ENCODE measurements at regions not wholly inside any gene's neighbourhood (a gene's known extent, or its start where the extent isn't known, plus 50 kb on each side); places are given as distances from the start of the nearest gene placed in this dataset.

DNA sequence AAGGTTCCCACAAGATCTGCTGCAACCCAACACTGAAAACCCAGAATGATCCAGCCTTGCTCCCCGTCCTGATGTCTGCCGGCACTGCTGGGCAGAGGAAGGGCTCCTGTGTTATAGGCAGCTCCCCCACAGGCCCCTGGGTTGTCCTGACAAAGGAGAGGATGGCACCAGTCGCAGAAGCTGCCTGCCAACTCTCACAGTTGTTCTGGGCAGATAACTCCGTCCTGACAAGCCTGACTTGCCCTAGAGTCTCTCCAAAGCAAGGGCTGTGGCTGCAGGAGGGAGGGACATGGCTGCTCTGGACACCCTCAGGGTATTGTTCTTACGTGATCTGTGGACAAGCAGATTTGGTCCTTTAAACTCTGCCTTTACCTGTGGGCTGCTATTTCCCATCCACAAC is 243.8 kb downstream of the CDH26 start:
- no peak for DNase-seq (ENCODE audit: extremely low read depth in 1 of 11, low read depth in 9 of 11, low spot score in 4 of 11)

GRCh38 chr20:60203451-60203850 is 245.2 kb downstream of the CDH26 start:
- DNase-seq (ENCODE audit: extremely low read depth in 1 of 11, low read depth in 9 of 11, low spot score in 4 of 11), result no peak

DNA sequence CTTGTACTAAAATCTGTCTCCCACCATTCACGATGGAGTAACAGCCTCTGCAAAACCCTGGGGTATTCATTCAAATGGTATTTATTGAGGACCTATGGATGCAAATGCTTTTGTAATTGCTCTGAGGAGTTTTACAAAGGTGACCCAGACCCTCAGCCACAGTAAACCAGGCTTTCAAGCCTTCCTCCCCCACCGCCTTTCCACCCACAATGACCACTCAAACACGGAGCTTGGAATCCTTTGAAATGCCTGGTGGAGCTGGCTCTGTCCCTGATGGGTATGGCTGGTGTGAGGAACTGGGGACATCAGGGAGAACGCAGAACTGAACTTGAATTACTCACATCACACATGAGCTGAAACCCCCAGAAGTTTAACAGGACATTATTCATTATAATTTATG is 246.4 kb downstream of the CDH26 start:
- no peak for DNase-seq (ENCODE audit: extremely low read depth in 1 of 11, low read depth in 9 of 11, low spot score in 4 of 11)

- peak in 8 of 11 donors; percentile 10 to 42 (median 18) for DNase-seq (ENCODE audit: extremely low read depth in 1 of 11, low read depth in 9 of 11, low spot score in 4 of 11)
Observed at GRCh38 chr20:60206259-60206658, 248.0 kb downstream of the CDH26 start.

GRCh38 chr20:60209048-60209447 is 250.8 kb downstream of the CDH26 start:
- DNase-seq (ENCODE audit: extremely low read depth in 1 of 11, low read depth in 9 of 11, low spot score in 4 of 11), result no peak

DNA sequence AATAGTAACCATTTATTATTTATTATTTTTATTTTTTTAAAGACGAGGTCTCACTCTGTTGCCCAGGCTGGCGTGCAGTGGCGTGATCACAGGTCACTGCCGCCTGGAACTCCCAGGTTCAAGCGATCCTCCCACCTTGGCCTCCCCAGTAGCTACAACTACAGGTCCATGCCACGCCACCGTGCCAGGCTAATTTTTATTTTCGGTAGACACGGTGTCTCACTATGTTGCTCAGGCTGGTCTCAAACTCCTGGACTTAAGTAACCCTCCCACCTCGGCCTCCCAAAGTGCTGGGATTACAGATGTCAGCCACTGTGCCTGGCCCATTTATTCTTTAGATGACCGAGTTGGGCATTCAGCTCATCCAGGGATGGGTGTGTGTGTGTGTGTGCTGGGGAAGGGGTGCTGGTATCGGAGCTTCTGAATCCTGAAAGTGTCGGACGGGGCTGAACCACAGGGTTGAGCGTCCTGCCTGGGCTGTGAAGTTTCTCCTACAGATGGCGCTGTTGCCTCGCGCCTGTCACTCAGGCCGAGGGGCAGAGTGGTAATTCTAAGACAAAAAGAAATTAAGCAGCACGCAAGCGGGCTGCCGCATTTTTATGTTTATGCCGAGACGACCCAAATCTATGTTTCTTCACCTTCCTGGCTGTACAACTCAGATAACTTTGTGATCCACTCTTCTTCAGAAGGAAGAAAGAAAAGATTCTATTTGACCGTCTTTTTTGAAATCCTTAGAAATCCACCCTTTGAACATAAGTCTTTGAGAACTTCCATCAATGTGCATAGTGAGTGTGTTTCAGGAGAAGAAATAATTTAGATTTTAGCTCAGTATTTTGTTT is 252.8 kb downstream of the CDH26 start:
- peak in 10 of 11 donors; percentile 39 to 64 (median 46) for DNase-seq (ENCODE audit: extremely low read depth in 1 of 11, low read depth in 9 of 11, low spot score in 4 of 11)

- DNase-seq (ENCODE audit: extremely low read depth in 1 of 11, low read depth in 9 of 11, low spot score in 4 of 11), result no peak
Observed at GRCh38 chr20:60211618-60212463, 253.6 kb downstream of the CDH26 start.

GRCh38 chr20:60212695-60213094 is 254.5 kb downstream of the CDH26 start:
- DNase-seq (ENCODE audit: extremely low read depth in 1 of 11, low read depth in 9 of 11, low spot score in 4 of 11), result no peak

DNA sequence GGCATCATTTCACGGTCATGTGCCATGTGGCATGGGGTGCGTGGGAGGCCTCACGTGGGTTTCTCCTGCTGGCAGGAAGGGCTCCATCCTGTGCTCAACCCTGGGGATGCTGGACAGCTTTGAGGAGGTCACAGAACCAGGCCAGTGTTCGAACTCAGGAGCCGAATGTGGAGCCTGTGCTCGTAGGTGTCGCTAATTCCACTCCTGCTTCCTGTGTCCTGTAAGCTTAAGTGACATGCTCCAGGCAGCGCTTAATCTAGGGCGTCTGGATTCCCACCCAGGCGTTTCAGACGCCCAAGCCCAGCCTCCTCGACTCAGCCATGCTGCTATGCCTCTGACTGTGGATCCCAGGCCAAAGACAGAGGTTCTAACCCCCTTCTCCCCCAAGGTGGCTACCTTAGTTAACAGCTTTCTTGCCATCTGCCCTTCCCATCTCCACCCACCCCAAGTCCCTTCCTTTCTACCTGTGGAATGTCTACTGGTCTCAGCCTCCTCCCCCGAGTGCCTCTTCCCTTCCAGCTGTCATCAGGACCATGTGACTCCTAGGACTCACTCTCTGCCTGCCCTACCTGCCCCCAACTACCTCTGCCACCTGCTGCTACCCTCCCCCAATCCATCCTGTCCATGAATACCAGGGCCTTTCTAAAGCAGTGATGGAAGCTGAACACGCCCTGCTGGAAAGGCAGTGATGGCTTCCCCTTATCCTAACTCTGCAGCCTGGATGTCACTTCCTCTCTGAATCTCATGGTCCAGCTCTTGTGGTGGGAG is 255.1 kb downstream of the CDH26 start:
- no peak for DNase-seq (ENCODE audit: extremely low read depth in 1 of 11, low read depth in 9 of 11, low spot score in 4 of 11)

DNA sequence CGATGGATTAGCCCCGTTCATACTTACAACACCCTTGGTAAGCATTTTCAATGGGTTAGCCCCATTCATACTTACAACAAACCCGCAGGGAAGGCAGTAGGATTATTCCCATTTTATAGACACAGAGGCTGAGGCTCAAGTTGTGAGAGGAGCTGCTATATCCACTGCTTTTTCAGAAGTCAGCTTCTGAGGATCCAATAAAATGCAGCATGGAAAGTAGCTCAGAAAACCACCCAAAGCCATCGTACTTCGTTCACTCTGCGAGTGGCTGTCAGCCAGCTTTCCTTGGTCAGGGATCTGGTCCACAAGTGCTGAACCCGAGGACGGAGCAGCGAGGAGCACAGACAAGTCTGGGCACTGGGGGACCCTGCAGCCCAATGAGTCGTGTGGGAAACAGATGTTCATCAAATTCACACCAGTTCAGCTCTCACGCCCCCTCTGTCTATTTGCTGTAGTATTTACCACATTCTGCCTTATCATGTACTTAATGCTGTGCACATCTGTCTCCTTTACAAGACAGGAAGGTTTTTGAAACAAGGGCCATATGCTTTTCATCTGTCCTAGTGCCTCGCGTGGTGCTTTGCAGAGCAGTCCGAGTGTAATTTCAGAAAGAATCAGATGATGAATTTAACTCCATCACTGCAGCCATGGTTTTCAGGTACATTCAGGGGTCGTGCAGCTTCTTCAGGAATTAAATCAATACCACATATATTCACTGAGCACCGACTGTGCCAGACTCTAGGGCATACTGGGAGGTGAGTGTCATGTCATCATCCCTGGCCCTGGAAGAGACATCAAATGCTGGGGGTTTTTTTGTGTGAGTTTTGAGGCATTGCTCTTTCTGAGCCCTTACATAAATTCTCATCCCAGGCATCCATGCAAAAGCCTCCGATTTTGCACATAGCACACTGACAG is 256.9 kb downstream of the CDH26 start:
- DNase-seq (ENCODE audit: extremely low read depth in 1 of 11, low read depth in 9 of 11, low spot score in 4 of 11), result no peak

GRCh38 chr20:60215816-60216730 is 257.9 kb downstream of the CDH26 start:
- no peak for DNase-seq (ENCODE audit: extremely low read depth in 1 of 11, low read depth in 9 of 11, low spot score in 4 of 11)

DNA sequence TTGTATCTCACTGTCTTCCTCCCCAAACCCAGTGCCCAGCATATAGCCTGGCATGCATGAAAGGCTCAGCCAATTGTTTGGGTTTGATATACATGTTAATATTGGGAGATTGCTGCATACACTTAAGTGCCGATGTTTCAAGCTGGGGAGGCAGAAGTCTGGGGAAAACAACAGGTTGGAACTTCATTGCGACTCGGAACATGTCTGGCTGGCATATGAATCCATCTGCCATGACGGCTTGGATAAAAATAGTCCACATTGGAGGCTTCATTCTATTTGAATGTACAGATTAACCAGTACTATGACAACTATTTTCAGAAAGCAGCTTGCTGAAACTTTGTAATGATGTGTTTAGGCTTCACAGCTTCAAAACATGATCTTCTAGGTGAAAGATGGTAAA is 261.0 kb downstream of the CDH26 start:
- DNase-seq (ENCODE audit: extremely low read depth in 1 of 11, low read depth in 9 of 11, low spot score in 4 of 11), result no peak

DNA sequence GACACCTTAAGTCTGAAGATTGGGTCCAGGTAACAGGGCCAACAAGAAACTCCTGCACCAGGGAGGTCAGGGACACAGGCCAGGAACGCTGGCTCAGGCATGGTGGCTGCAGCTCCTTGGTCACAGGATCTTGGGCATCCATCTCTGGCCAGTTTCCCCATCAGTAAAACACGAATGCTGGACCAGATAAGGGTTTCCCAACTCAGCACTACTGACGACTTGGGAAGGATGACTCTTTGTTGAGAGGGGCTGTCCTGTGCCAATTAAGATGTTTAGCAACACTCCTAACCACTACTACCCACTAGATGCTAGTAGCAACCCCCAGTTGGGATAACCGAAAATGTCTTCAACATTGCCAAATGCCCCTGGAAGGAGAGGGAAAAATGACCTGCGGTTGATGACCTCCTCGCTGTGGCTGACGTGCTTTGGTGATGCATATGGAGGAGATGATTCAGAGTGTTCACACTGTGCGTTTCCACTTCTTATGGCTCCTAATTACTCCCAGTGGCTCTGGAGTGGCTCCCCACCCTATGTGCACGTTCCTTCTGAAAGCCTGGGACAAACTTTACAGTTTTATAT is 261.9 kb downstream of the CDH26 start:
- DNase-seq (ENCODE audit: extremely low read depth in 1 of 11, low read depth in 9 of 11, low spot score in 4 of 11), result no peak

GRCh38 chr20:60220706-60221105 is 262.5 kb downstream of the CDH26 start:
- no peak for DNase-seq (ENCODE audit: extremely low read depth in 1 of 11, low read depth in 9 of 11, low spot score in 4 of 11)

DNA sequence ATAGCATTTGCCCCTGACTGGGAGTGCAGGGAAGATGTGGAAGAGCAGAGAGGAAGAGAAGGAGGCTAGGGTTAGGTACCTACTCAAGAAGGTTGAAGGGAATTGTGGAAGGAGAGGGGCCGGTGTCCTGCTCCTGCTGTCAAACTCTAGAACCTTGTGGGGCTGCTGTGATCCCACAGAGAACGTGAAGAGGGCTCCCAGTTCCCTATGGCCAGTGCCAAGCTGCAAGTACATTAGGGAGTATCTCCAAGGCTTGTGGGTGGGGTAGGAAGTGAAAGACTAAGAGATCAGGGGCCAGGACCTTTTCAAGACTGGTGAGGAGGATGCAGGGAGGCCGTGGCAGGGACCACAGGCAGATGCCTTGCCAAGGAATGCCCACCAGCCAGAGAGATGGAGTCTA is 263.4 kb downstream of the CDH26 start:
- no peak for DNase-seq (ENCODE audit: extremely low read depth in 1 of 11, low read depth in 9 of 11, low spot score in 4 of 11)

DNA sequence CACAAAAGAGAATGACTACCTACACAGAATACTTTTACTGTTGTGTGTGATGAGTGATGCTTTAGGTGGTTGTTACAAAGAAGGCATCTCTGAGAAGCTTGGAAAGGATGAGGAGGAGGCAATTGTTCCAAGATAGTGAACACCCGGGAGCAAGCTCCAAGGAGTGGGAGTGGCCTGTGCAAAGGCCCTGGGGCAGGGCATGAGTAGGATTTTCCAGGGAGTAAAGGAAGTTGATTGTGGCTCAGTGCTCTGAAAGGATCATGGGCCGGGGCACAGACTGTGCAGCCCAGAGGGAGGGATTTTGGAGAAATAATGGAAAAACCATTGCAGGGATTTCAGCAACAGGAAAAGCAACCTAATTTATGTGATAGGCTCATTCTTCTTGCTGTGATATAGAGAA is 264.3 kb downstream of the CDH26 start:
- no peak for DNase-seq (ENCODE audit: extremely low read depth in 1 of 11, low read depth in 9 of 11, low spot score in 4 of 11)

GRCh38 chr20:60223174-60223573 is 265.0 kb downstream of the CDH26 start:
- no peak for DNase-seq (ENCODE audit: extremely low read depth in 1 of 11, low read depth in 9 of 11, low spot score in 4 of 11)

Data from renal cortex interstitium (tissue), 11 donors.